Skin of body (tissue), 1 donor: ENCODE measurements at regions not wholly inside any gene's neighbourhood (a gene's known extent, or its start where the extent isn't known, plus 50 kb on each side); places are given as distances from the start of the nearest gene placed in this dataset.
"Not testable (repeated sequence)": the region's sequence is repeated elsewhere in the genome, so short reads cannot be mapped to it uniquely, and the experiment has no call there.

ENCODE experiments used
- DNase-seq: peaks from one replicate; lab custom pipeline; 2025; lab: John Stamatoyannopoulos, UW

- not testable (repeated sequence) for DNase-seq
Observed at GRCh38 chr16:29237495-29237894, 169.0 kb downstream of the NPIPB11 start.

GRCh38 chr16:29237023-29237422, 169.5 kb downstream of the NPIPB11 start:
- DNase-seq: not testable (repeated sequence)

DNA sequence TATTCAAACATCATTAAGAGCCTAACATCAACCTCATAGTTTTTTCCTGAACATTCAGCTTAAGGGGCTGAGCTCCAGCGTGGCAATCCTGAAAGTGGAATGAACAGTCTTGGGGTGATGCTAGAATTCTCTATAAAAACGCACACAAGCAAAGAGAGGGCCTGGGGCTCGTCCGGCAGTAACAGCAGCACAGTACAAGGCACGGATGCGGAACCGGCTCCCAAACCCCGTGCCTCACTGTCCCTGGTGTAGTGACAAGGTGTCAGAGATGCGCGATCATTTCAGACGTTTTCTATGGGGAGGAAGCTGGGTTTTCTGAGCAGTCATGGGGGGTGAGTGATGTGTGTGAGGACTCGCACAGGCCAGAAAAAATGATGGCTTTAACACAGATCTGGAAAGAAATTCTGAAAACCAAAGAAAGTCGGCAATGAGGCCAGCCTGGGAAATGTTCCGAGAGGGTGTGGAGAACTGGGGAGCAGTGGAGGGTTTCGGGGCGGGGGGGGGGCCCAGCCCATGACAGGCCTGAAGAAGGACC, 170.6 kb downstream of the NPIPB11 start:
- DNase-seq: not testable (repeated sequence)

- DNase-seq: not testable (repeated sequence)
Observed at GRCh38 chr16:29234536-29235275, 171.8 kb downstream of the NPIPB11 start.

DNA sequence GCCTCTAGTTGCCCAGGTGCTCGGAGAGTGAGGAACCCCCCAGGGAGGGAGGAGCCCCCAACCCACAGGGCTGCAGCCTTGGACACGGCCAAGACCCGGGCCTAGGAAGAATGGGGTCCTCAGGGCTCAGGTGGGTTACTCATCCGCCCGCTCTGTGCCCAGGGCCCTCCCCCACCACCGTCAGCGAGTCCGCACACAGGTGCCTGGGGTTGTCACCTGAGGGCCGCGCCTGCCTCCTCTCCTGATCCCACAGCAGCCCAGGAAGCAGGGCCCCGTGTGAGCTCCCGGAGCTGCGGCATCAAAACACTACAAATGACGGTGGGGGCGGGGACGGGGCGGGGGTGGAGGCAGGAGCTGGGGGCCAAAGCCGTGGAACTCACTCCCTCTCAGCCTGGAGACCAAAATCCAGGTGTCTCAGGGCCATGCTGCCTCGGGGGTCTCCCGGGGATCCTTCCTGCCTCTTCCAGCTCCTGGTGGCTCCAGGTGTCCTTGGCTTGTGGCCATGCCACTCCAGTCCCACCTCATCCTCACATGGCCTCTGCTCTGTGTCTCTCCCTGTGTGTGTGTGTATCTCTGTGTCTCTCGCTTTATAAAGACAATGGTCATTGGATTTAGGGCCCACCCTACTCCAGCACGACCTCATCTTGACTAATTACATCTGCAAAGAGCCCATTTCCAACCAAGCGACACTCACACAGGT, 172.7 kb downstream of the NPIPB11 start:
- not testable (repeated sequence) for DNase-seq

DNA sequence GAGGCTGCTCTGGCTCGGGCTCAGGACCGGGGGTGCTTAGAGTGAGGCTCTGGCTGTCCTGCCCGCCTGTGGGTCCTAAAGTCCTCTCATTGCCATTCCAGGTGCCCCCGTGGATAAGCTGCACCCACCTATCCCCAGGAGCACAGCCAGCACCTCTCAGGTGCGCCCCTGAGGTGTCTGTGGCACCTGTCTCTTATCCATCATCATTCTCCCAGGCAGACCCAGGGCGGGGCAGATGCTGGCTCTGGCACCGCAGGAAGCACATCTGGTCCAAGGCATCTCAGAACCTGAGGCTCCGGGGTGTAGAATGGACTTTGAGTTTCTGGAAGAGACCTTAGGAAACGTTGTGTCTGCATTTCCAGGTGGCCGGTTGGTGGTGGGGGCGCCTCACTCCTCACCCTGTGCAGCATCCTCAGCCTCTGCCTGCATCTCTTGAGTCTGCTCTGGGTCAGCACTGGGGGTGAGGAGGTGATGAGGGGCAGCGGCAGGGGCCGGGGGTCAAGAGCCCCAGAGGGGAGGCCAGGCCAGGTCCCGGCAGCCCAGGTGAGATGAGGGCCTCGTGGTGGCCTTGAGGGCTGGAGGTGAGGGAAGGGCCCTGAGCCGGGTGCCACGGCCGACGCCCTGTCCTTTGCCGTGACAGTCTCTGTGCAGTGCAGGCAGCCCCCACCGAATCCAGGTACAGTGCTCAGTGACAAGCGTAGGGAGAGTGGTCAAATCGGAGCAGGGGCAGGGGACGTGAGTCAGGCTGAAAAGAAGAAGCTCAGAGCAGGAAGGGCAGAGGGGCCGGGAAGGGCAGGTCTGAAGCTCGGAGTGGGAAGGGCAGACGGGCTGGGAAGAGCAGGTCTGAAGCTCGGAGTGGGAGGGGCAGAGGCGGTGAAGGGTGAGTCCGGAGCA, 173.5 kb downstream of the NPIPB11 start:
- DNase-seq: no peak

DNA sequence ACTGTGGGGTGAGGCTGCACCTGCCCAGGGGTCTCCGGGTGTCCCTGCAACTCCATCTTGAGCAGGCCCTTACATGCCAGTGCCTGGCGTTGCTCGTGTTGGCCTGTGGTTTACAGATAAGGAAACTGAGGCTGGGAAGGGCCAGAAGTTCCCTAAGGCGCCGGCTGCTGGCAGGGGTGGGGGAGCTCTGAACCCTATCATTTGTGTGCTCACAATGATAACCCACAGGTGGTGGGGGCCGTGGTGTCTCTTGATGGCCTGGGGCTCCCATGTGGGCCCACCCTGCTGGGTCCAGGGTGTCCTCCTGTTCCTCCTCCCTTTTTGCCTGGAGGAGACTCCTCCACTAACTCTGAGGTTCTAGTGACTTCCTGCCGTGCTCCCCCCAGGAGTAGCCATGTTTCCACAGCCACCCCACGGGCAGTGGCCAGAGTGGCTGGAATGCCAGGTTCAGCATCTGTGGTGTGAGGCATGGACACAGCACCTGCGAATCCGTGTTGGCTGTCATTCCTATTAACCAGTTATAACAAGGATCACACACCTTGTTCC, 174.3 kb downstream of the NPIPB11 start:
- not testable (repeated sequence) for DNase-seq

- no peak for DNase-seq
Observed at GRCh38 chr16:29231244-29231643, 175.3 kb downstream of the NPIPB11 start.

- no peak for DNase-seq
Observed at GRCh38 chr16:29230671-29231096, 175.8 kb downstream of the NPIPB11 start.

DNA sequence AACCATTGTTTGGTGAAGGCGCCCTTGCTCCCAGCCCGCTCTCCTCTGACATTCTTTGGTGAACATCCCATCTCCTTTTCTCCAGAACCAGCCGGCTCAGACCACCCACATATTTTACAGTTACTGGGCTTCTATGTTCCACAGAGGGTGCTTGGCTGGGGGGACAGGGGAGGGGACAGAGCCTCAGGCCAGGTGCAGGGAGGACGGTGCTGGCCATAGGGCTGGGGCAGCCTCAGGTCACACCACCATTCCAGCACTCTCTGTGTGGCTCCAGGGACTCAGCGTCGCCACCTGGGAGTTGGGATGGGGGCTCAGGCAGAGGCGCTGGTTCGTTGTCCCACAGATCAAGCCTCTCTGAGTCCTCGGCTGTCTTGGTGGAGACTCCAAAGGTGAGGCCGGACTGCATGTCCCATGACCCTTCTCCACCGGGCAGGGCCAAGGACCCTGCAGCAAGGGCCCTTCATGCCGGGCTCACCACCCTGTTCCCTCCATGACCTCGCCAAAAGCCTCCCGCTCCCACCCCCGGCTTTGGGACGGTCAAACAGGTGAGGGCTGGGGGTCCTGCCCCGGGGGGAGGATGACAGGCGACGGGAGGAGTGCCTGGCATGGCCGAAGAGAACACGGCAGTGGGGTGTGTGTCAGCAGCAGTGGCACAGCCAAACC, 176.4 kb downstream of the NPIPB11 start:
- not testable (repeated sequence) for DNase-seq

DNA sequence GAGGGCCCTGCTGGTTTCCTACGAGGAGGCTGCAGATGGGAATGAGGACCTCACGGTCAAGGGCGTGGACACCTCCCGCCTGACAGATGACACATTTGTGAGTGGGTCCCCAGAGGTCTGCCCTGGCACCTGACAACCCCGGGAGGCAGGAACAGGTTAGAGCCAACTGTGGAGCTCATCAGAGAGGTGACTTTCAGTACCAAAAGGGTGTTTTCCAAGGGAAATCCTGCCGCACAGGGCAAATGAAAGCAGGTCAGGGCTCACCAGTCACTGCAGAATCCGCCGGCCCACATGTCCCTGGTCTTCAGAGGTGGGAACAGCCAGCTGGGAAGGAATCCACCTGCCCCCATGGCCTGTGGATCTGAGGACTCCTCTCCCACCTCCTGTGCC, 176.9 kb downstream of the NPIPB11 start:
- not testable (repeated sequence) for DNase-seq

DNA sequence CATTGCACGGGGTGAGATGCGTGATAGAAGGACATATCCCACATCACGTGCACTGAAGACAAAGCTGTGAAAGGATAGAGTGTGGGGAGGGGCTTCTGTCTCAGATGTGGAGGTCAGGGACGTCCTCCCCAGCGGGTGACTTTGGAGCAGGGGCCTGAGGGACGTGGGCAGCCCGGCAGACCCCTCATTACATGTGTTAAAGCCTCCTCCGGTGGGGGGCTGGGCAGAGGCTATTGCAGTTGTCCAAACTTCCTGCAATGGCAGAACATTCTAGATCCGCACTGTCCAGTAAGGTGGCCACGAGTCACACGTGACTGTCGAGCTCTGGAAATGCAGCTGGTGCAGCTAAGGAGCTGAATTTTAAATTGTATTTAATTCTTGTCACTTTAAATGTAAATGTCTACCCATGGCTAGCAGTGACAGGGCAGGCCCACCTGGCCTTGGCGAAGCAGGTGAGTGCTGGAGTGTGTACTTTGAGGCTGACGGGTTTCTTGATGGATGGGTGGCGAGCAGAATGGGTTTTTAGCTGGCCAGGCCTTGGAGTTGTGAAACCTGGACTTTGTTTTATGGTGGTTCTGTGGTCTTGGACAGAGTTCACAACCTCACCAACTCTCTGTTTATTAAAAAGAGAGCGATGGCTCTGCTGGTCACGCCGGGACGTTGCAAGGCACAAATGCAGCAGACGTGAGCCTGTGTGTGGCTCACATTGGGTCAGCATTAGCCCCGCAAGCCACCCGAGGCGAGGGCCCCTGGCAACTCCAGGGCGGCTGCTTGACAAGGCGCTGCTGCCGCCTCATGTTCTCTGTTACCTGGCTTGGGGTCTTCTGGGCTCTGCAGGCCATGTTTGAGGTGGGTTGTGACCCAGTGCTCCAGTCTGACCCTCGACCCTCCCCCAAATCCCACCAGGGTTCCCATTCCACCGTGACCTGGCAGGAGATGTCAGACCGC, 177.6 kb downstream of the NPIPB11 start:
- not testable (repeated sequence) for DNase-seq

DNA sequence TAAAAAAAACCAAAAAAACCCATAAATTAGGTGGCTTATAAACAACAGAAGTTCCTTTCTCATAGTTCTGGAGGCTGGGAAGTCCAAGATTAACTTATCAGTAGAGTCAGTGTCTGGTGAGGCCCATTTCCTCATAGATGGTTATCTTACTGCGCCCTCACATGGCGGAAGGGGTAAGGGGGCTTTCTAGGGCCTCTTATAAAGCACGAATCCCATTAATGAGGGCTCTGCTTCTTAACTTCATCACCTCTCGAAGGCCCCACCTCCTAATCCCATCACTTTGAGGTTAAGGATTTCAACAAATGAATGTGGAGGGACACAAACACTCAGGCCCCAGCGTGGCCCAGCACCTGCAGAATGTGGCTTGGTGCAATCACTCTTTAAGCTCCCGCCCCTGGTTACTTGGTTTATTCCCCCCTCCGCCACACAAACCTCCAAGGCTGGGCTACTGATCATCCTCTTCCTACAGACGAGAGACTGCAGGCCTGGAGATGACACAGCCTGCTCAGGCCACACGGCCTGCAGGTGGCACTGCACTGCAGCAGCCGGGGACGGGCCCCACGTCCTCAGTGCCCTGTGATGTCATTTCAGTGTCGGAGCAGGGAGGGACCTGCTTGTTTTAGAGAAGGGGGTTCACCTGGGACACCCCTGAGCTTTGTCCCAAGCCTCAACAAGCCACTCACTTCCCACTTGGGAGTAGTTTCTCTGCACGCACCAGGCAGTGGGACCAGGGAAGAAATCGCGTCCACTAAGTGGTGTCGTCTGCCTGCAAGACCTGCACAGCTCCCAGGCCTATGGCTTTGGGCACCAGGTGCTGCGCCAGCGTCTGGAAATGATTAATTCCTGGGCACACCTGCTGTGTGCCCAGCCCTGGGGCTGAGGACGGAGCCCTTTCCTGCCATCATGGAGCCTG, 178.5 kb downstream of the NPIPB11 start:
- DNase-seq: not testable (repeated sequence)

- no peak for DNase-seq
Observed at GRCh38 chr16:29226782-29227181, 179.7 kb downstream of the NPIPB11 start.

DNA sequence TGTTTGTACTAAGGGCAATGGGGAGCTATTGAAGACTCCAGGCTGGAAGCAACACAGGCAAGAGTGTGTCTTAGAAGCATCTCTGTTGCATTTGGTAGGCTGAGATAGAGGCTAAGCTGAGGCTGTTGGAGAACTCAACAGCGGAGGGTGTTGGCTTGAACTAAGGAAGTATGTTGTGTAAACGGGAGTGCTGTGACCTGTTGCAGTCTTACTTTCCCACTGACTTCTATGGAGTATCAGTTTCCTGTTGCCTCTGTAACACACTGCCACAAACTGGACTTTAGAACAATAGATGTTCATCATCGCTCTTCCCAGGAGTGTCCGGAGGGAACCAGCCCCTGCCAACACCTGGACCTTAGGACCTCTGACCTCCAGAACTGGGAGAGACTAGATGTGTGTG, 181.8 kb downstream of the NPIPB11 start:
- DNase-seq: not testable (repeated sequence)

- DNase-seq: not testable (repeated sequence)
Observed at GRCh38 chr16:29222615-29223014, 183.9 kb downstream of the NPIPB11 start.

DNA sequence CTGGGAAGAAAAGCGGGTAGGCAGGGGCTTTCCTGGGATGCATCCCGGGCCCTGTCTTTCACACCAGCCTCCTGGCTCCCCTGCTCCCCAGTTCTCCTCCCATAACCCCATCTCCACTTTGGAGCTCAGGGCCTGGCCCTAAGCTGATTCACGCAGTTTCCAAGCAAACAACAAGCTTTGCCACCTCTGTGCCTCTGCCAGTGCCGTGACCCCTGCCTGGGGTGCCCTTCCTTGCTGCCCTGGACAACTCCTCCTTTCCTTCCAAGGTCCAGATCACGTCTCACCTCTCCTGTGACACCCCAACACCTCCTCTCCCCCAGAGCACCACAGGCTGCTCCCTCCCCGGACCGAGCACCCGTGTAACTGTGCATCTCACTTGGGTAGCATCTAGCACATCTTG, 184.5 kb downstream of the NPIPB11 start:
- not testable (repeated sequence) for DNase-seq

- peak; percentile 79 for DNase-seq
Observed at GRCh38 chr16:29221281-29221955, 185.1 kb downstream of the NPIPB11 start.
